Lower leg skin (tissue), 4 donors: ENCODE measurements at regions not wholly inside any gene's neighbourhood (a gene's known extent, or its start where the extent isn't known, plus 50 kb on each side); places are given as distances from the start of the nearest gene placed in this dataset.

Experiments used
- DNase-seq, 2 donors: peaks; one replicate each; pipeline ENCODE4 v3.0.0-alpha.2; 2019; ENCODE audit warnings: low spot score in 2 of 2
- H3K4me3 ChIP-seq: fragments of 200-600 bp; sonication (generic); 2 replicates; pipeline ENCODE4 v1.5.1; 2017; ENCODE audit warnings: mild to moderate bottlenecking, low read depth; ENCODE audit not compliant: poor library complexity, severe bottlenecking
- POLR2A ChIP-seq, 2 donors: fragments of 450-650 bp; IDR thresholded peaks; one replicate each; pipeline ENCODE4 v1.6.1; 2016 to 2017; ENCODE audit warnings: antibody characterized with exemption in 2 of 2, mild to moderate bottlenecking in 1 of 2, moderate library complexity in 1 of 2
- WGBS, 2 donors: methylation state at CpG; one replicate each; pipeline ENCODE4 v1.1.5; 2018; 5-methylcytosine and 5-hydroxymethylcytosine counted together
- intact Hi-C: fragments of 100-400 bp; cut with DNase I; formaldehyde crosslinking; loops from one replicate; pipeline ENCODE4 v1.15.0; 2023; ENCODE audit warnings: low total_unique reads
- TF ChIP-seq, protein P1 (sequence below), 3 donors: fragments of 450-650 bp; IDR thresholded peaks; one replicate each; pipeline ENCODE4 v1.5.1; 2016; ENCODE audit warnings: antibody characterized with exemption in 3 of 3, mild to moderate bottlenecking in 3 of 3, moderate library complexity in 2 of 3

DNA sequence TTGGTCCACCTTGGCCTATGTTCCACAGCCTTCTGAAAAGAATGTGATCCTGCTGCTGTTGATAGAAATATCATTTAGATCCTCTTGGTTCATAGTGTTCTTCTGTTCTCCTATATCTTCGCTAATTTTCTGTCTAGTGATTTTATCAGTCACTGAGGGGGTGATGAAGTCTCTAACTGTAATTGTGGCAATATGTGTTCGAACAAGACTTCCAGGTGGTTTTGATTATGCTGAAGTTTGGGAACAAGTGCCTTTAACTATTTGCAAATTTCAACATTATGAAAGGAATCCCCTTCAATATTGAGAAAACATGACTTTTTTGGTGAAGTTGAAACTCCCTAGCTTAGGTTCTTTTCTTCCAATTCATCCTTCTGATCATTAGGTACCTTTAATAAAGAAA lies 140.4 kb downstream of the MTX2 start:
- intact Hi-C loops = no loop called here
- 64 to 75% methylated on average over 2 of the region's 2 CpGs for WGBS, 2 donors
- DNase-seq = no peak
- no peak for TF ChIP-seq POLR2A (IDR thresholded peaks at IDR 0.05)
- TF ChIP-seq, protein P1, sequence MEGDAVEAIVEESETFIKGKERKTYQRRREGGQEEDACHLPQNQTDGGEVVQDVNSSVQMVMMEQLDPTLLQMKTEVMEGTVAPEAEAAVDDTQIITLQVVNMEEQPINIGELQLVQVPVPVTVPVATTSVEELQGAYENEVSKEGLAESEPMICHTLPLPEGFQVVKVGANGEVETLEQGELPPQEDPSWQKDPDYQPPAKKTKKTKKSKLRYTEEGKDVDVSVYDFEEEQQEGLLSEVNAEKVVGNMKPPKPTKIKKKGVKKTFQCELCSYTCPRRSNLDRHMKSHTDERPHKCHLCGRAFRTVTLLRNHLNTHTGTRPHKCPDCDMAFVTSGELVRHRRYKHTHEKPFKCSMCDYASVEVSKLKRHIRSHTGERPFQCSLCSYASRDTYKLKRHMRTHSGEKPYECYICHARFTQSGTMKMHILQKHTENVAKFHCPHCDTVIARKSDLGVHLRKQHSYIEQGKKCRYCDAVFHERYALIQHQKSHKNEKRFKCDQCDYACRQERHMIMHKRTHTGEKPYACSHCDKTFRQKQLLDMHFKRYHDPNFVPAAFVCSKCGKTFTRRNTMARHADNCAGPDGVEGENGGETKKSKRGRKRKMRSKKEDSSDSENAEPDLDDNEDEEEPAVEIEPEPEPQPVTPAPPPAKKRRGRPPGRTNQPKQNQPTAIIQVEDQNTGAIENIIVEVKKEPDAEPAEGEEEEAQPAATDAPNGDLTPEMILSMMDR (IDR thresholded peaks at IDR 0.05) = no peak
- H3K4me3 ChIP-seq = no peak overlapping the region

DNA sequence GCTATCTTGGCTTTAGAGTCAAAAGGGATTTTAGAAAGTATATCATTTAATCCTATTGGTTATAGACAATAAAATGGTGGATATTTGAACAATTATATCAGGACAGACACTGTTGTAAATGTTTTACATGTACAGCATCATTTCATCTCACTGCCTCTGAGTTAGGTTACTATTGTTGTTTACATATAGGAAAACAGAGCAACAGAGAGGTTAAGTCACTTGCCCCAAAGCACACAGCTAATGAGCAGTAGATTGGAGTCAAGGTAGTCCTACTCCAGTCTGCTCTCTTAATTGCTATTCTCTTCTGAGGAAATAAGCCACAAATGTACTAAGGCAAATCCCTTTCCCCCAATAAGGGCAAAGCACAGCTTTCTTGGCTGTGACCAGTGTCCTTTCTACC lies 142.9 kb downstream of the MTX2 start:
- no peak overlapping the region for H3K4me3 ChIP-seq
- intact Hi-C loops = no loop called here
- TF ChIP-seq, protein P1 (IDR thresholded peaks at IDR 0.05) = no peak
- TF ChIP-seq POLR2A (IDR thresholded peaks at IDR 0.05) = no peak
- DNase-seq = no peak

DNA sequence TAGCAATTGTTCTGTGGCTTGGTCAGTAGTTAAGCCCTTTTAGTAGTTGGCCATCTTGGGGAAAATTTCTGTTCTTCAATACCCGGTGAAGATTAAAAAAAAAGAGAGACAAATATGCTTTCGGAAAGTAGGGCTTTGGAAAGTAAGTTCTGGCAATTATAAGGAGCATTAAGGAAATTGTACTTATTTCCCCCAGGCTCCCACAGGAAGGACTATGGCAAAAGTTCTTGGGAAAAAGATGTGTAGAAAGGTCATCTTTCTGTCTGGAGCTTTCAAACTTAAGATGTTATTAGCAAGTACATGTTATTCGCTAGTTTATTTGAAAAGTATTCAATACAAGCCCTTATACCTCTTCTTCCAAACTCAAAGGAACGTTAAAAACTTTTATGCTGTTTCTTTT lies 144.5 kb downstream of the MTX2 start:
- TF ChIP-seq, protein P1 (IDR thresholded peaks at IDR 0.05) = no peak
- 70 to 72% methylated on average over 4 of the region's 4 CpGs for WGBS, 2 donors
- no peak for DNase-seq
- no peak overlapping the region for H3K4me3 ChIP-seq
- intact Hi-C loops = no loop called here

DNA sequence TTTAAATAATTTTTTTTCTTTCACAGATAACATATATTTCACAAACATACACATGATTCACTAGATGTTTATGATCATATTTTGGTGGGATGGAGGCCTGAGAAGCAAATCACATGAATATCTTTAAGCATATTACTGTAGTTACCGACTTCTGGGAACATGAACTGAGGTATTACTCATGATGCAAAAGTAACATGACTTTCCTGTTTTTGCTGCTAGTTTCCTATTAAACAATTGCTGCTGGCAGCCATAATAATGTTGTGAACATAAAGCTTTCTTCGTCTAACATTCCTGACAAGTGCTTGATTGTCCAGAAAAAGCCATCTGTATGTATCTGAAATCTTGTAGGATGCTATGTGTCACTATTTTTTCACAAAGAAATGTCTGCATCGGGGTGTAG lies 145.4 kb downstream of the MTX2 start:
- TF ChIP-seq, protein P1 (IDR thresholded peaks at IDR 0.05) = no peak
- TF ChIP-seq POLR2A (IDR thresholded peaks at IDR 0.05) = no peak
- WGBS, 2 donors = 77% methylated on average over 3 of the region's 3 CpGs
- no peak overlapping the region for H3K4me3 ChIP-seq
- DNase-seq = no peak
- intact Hi-C loops = no loop called here

DNA sequence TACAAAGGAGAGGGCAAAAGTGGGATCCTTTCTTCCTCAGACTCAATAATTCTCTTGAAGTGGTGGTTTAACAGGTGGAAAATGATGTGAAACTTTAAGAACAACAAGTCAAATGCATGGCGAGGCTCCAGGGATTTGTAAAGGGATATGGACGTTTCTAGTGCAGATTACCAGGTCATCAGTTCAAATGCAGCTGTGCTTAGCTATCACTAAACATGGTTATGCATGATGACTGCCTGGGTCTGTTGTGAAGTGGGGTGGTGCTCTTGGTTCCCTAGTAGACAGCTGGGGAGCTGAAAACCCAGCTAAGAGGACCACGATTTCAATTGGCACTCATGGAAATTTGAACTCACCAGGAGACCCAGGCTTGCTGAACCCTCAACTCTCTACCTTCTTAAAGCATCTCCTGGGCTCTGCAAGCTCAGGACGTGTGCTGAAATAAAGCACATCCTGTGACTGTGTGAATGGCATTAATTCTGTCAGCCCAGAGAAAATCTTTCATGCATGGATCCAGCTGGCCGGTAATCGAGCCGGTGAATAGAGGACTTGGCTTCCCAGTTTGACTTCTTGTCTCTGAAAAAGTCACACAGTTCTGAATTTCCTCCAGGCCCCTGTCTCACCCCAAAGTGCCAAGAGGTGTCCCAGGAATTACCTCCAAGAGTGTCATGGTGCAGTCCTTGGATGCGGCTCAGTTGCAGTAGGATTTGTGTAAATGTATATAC lies 146.1 kb downstream of the MTX2 start:
- 63 to 71% methylated on average over 8 of the region's 8 CpGs for WGBS, 2 donors
- no peak overlapping the region for H3K4me3 ChIP-seq
- TF ChIP-seq POLR2A (IDR thresholded peaks at IDR 0.05) = no peak
- TF ChIP-seq, protein P1 (IDR thresholded peaks at IDR 0.05) = no peak
- intact Hi-C loops = no loop called here
- DNase-seq = no peak

DNA sequence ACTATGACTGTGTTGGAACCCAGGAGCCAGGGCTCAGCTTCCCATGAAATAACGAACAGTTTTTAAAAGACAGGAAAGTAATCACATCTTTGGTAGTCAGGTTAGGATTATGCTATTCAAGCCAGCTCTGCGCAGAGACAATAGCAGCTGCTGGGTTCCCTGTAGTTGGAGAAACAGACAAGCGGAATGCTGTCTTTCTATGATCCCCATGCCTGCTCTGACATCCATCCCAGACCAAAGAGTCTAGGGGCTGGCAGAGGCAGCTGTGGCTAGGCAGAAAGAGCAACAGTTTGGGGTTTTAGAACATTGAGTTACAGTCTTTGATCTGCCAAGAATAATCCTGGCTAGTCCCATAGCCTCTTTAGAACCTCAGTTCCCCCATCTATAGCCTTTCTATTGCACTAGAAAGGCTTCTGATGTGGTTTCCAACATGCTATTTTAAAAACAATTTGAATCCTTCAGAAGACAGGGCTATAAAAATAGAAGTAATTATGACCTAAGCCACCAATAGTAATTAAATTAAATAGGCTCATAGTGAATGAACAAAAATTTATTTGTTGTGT lies 146.8 kb downstream of the MTX2 start:
- no peak overlapping the region for H3K4me3 ChIP-seq
- intact Hi-C loops = no loop called here
- TF ChIP-seq, protein P1 (IDR thresholded peaks at IDR 0.05) = no peak
- no peak for TF ChIP-seq POLR2A (IDR thresholded peaks at IDR 0.05)
- WGBS, 2 donors = 78 to 80% methylated on average over 3 of the region's 3 CpGs
- DNase-seq = no peak
